Testis (tissue), 2 donors: ENCODE measurements at regions not wholly inside any gene's neighbourhood (a gene's known extent, or its start where the extent isn't known, plus 50 kb on each side); places are given as distances from the start of the nearest gene placed in this dataset.

ENCODE experiments used
- POLR2A ChIP-seq: fragments of 450-650 bp; IDR thresholded peaks from one replicate; pipeline ENCODE4 v1.6.1; 2017; ENCODE audit warnings: antibody characterized with exemption, mild to moderate bottlenecking, moderate library complexity
- TF ChIP-seq, protein P1 (sequence below), 3 experiments: fragments of 450-650 bp in 2 of 3; fragments of 200-600 bp in 1 of 3; sonication (generic) in 1 of 3; IDR thresholded peaks; one replicate each; pipeline ENCODE4 v1.5.1; 2016 to 2019; ENCODE audit warnings: antibody characterized with exemption in 3 of 3, mild to moderate bottlenecking in 2 of 3, moderate library complexity in 1 of 3

DNA sequence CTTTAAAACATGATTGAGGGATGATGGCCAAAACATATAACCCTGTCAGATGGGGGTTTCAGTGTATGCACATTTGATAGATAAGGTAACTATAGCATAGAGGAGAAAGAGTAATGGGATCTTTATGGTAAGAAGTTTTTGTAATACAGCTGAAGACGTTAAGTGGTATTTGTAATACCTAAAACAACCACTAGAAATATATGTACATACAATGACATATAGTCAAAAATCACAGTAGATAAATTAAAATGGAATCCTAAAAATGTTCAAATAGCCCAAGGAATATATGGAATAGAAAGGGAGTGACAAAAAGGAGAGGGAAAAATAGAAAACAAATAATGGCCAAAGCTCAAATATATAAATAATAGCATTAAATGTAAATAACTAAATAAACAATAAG, 371.3 kb upstream of the FSTL5 start:
- no peak for TF ChIP-seq POLR2A
- TF ChIP-seq, protein P1, sequence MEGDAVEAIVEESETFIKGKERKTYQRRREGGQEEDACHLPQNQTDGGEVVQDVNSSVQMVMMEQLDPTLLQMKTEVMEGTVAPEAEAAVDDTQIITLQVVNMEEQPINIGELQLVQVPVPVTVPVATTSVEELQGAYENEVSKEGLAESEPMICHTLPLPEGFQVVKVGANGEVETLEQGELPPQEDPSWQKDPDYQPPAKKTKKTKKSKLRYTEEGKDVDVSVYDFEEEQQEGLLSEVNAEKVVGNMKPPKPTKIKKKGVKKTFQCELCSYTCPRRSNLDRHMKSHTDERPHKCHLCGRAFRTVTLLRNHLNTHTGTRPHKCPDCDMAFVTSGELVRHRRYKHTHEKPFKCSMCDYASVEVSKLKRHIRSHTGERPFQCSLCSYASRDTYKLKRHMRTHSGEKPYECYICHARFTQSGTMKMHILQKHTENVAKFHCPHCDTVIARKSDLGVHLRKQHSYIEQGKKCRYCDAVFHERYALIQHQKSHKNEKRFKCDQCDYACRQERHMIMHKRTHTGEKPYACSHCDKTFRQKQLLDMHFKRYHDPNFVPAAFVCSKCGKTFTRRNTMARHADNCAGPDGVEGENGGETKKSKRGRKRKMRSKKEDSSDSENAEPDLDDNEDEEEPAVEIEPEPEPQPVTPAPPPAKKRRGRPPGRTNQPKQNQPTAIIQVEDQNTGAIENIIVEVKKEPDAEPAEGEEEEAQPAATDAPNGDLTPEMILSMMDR (IDR thresholded peaks at IDR 0.05): peak in 1 of 3 experiments; percentile 52
